ENCODE measurements at regions not wholly inside any gene's neighbourhood (a gene's known extent, or its start where the extent isn't known, plus 50 kb on each side); places are given as distances from the start of the nearest gene placed in this dataset.

GRCh38 chr9:96138616-96139015 is 163.4 kb downstream of the HSD17B3 start:
- Histone ChIP-seq H3K4me2 (ENCODE audit: low read length) (no peak overlapping the region), H2AFZ (ENCODE audit: low read depth, low read length) (no peak overlapping the region), H3K36me3 (ENCODE audit: insufficient read depth, low read length) (no peaks in the 10 kb centered on the region), H3K9me3 (ENCODE audit: low read length) (no peaks in the 10 kb centered on the region), H3K27ac (ENCODE audit: low read length) (no peak overlapping the region), H3K9ac (ENCODE audit: low read length) (no peak overlapping the region), H3K79me2 (replicated peaks; ENCODE audit: insufficient read depth, low read length) (no peaks in the 10 kb centered on the region), H3F3A (ENCODE audit: insufficient read depth, low read length, poor library complexity, severe bottlenecking) (no peaks in the 10 kb centered on the region), H3K27me3 (ENCODE audit: insufficient read depth, low read depth, low read length) (peaks cover 20% of the 10 kb centered on the region), H3K4me3 (ENCODE audit: low read length) (no peak overlapping the region), H3K9me2 (ENCODE audit: insufficient read depth, low read length) (no peaks in the 10 kb centered on the region), H4K20me1 (ENCODE audit: insufficient read depth) (no peaks in the 10 kb centered on the region)
- TF ChIP-seq POLR2AphosphoS5 (IDR thresholded peaks at IDR 0.05) (no peak), SMC3 (conservative IDR thresholded peaks at IDR 0.05; ENCODE audit: poor library complexity) (no peak), MXI1 (conservative IDR thresholded peaks at IDR 0.05; ENCODE audit: poor library complexity, severe bottlenecking) (no peak), TAF1 (IDR thresholded peaks at IDR 0.05; ENCODE audit: low read depth) (no peak), CTCF (IDR thresholded peaks at IDR 0.05; ENCODE audit: poor library complexity, severe bottlenecking) (no peak), EZH2 (IDR thresholded peaks at IDR 0.05; ENCODE audit: borderline replicate concordance, insufficient read depth, low read length, poor library complexity, severe bottlenecking) (no peak), RAD21 (conservative IDR thresholded peaks at IDR 0.05) (no peak), REST (IDR thresholded peaks at IDR 0.05; ENCODE audit: borderline replicate concordance) (no peak), EP300 (conservative IDR thresholded peaks at IDR 0.05; ENCODE audit: poor library complexity, severe bottlenecking) (no peak)

GRCh38 chr9:96137671-96138429 is 164.1 kb downstream of the HSD17B3 start:
- H3K27me3 ChIP-seq (ENCODE audit: insufficient read depth, low read depth, low read length): peaks cover 27% of the 10 kb centered on the region
- TF ChIP-seq TAF1 (IDR thresholded peaks at IDR 0.05; ENCODE audit: low read depth): no peak
- no peak overlapping the region for H3K27ac ChIP-seq (ENCODE audit: low read length)
- no peaks in the 10 kb centered on the region for H3K79me2 ChIP-seq (replicated peaks; ENCODE audit: insufficient read depth, low read length)
- H3K4me2 ChIP-seq (ENCODE audit: low read length): no peak overlapping the region
- H3K36me3 ChIP-seq (ENCODE audit: insufficient read depth, low read length): no peaks in the 10 kb centered on the region
- no peak overlapping the region for H3K9ac ChIP-seq (ENCODE audit: low read length)
- no peak overlapping the region for H3K4me3 ChIP-seq (ENCODE audit: low read length)
- no peaks in the 10 kb centered on the region for H4K20me1 ChIP-seq (ENCODE audit: insufficient read depth)
- H2AFZ ChIP-seq (ENCODE audit: low read depth, low read length): no peak overlapping the region
- no peaks in the 10 kb centered on the region for H3K9me2 ChIP-seq (ENCODE audit: insufficient read depth, low read length)
- H3F3A ChIP-seq (ENCODE audit: insufficient read depth, low read length, poor library complexity, severe bottlenecking): no peaks in the 10 kb centered on the region
- H3K9me3 ChIP-seq (ENCODE audit: low read length): no peaks in the 10 kb centered on the region

Measured in neural cell (in vitro differentiated cells).